HepG2 (cell line): ENCODE measurements at regions not wholly inside any gene's neighbourhood (a gene's known extent, or its start where the extent isn't known, plus 50 kb on each side); places are given as distances from the start of the nearest gene placed in this dataset.
A peak's percentile ranks its signal among the peaks of the same experiment; 100 is the strongest.

ENCODE experiments used
- AGO2 ChIP-seq: fragments of 200-400 bp; formaldehyde crosslinking; optimal IDR thresholded peaks from 2 replicates; pipeline ENCODE3; 2017; ENCODE audit warnings: mild to moderate bottlenecking, low read depth, low read length, moderate library complexity
- ARNTL ChIP-seq: sonication (generic); formaldehyde crosslinking; IDR thresholded peaks from 2 replicates; pipeline ENCODE4 v1.4.0; 2020; ENCODE audit warnings: mild to moderate bottlenecking, missing genetic modification reagents
- ATF7 ChIP-seq, 2 experiments: fragments of 450-650 bp in 1 of 2; sonication (generic) in 1 of 2; formaldehyde crosslinking in 1 of 2; IDR thresholded peaks; 2 replicates each; pipeline versions ENCODE4 v1.4.0 to v1.6.1; 2016 to 2020; ENCODE audit warnings: antibody characterized with exemption in 1 of 2, mild to moderate bottlenecking in 1 of 2, missing genetic modification reagents in 1 of 2
- ATRX ChIP-seq: sonication (generic); formaldehyde crosslinking; IDR thresholded peaks from 2 replicates; pipeline ENCODE4 v1.4.0; 2020; ENCODE audit warnings: missing genetic modification reagents, borderline replicate concordance
- DR1 ChIP-seq: sonication (generic); formaldehyde crosslinking; IDR thresholded peaks from 2 replicates; pipeline ENCODE4 v1.8.0; 2021; ENCODE audit warnings: mild to moderate bottlenecking, missing genetic modification reagents, inconsistent platforms
- HDAC6 ChIP-seq: fragments of 200-600 bp; sonication (generic); IDR thresholded peaks from 2 replicates; pipeline ENCODE4 v1.7.0; 2017; ENCODE audit warnings: mild to moderate bottlenecking, antibody characterized with exemption, low read length, low read depth
- HNRNPUL1 ChIP-seq: fragments of 200-400 bp; formaldehyde crosslinking; IDR thresholded peaks from 2 replicates; pipeline ENCODE4 v1.6.1; 2017; ENCODE audit warnings: low read depth, mild to moderate bottlenecking, low read length, moderate library complexity
- KDM5B ChIP-seq: sonication (generic); formaldehyde crosslinking; IDR thresholded peaks from 2 replicates; pipeline ENCODE4 v1.4.0; 2020; ENCODE audit warnings: missing genetic modification reagents, mild to moderate bottlenecking, borderline replicate concordance
- NR2F2 ChIP-seq: IDR thresholded peaks from 2 replicates; pipeline ENCODE4 v1.6.1; 2012; ENCODE audit warnings: low read depth, inconsistent platforms, borderline replicate concordance
- PBX3 ChIP-seq: sonication (generic); formaldehyde crosslinking; IDR thresholded peaks from 2 replicates; pipeline ENCODE4 v1.8.1; 2023; ENCODE audit warnings: missing genetic modification reagents, inconsistent platforms, borderline replicate concordance
- SAP130 ChIP-seq: IDR thresholded peaks from 2 replicates; pipeline ENCODE4 v1.6.1; 2016; ENCODE audit warnings: low read depth
- ZBTB21 ChIP-seq: sonication (generic); formaldehyde crosslinking; IDR thresholded peaks from 2 replicates; pipeline ENCODE4 v1.4.0; 2020; ENCODE audit warnings: missing genetic modification reagents
- ZFAT ChIP-seq: sonication (generic); formaldehyde crosslinking; conservative IDR thresholded peaks from 2 replicates; pipeline ENCODE4 v1.8.1; 2023; ENCODE audit warnings: missing genetic modification reagents, inconsistent platforms
- ZNF138 ChIP-seq: sonication (generic); formaldehyde crosslinking; IDR thresholded peaks from 2 replicates; pipeline ENCODE4 v1.5.0; 2020; ENCODE audit warnings: mild to moderate bottlenecking, low read depth, missing genetic modification reagents
- ZNF263 ChIP-seq: sonication (generic); formaldehyde crosslinking; IDR thresholded peaks from 2 replicates; pipeline ENCODE4 v1.4.0; 2020; ENCODE audit warnings: missing genetic modification reagents
- ZNF605 ChIP-seq: sonication (generic); formaldehyde crosslinking; IDR thresholded peaks from 2 replicates; pipeline ENCODE4 v1.8.0; 2022; ENCODE audit warnings: mild to moderate bottlenecking, missing genetic modification reagents
- ZNF740 ChIP-seq: sonication (generic); formaldehyde crosslinking; IDR thresholded peaks from 2 replicates; pipeline ENCODE4 v1.4.0; 2020; ENCODE audit warnings: missing genetic modification reagents
- ZNF746 ChIP-seq: sonication (generic); formaldehyde crosslinking; IDR thresholded peaks from 2 replicates; pipeline ENCODE4 v1.8.0; 2022; ENCODE audit warnings: mild to moderate bottlenecking, missing genetic modification reagents
- ZNF816 ChIP-seq: sonication (generic); formaldehyde crosslinking; IDR thresholded peaks from 2 replicates; pipeline ENCODE4 v1.8.0; 2022; ENCODE audit warnings: missing genetic modification reagents, mild to moderate bottlenecking, borderline replicate concordance
- TF ChIP-seq, protein P1 (sequence below): sonication (generic); formaldehyde crosslinking; IDR thresholded peaks from 2 replicates; pipeline ENCODE4 v1.9.0; 2021; ENCODE audit warnings: missing genetic modification reagents, mild to moderate bottlenecking, borderline replicate concordance
- TF ChIP-seq, protein P2 (sequence below): IDR thresholded peaks from 2 replicates; pipeline ENCODE4 v1.6.1; 2018; ENCODE audit warnings: missing genetic modification reagents
- TF ChIP-seq, protein P3 (sequence below): sonication (generic); formaldehyde crosslinking; IDR thresholded peaks from 2 replicates; pipeline ENCODE4 v1.8.0; 2022; ENCODE audit warnings: mild to moderate bottlenecking, missing genetic modification reagents; ENCODE audit not compliant: insufficient replicate concordance

GRCh38 chr15:62389885-62390790, 225.1 kb upstream of the C2CD4B start, which contains the start of gene TLN2 (continued):
- TF ChIP-seq ARNTL (CRISPR knock-in tag) (no peak; the same call in 1 of the 2 replicates), KDM5B (CRISPR knock-in tag) (no peak), ZBTB21 (no peak), DR1 (CRISPR knock-in tag) (no peak), NR2F2 (no peak), ZNF740 (peak; percentile 23; the same call in 1 of the 2 replicates), PBX3 (CRISPR knock-in tag) (no peak), HNRNPUL1 (no peak), ZNF263 (peak; percentile 60), ZNF138 (no peak), AGO2 (no peak), ATRX (CRISPR knock-in tag) (no peak), ZNF605 (CRISPR knock-in tag) (no peak), HDAC6 (no peak), ATF7 (IDR thresholded peaks at IDR 0.05) (no peak), ATF7 (CRISPR knock-in tag; IDR thresholded peaks at IDR 0.05) (no peak), SAP130 (CRISPR knock-in tag) (peak; percentile 76), ZFAT (CRISPR knock-in tag) (no peak), ZNF746 (CRISPR knock-in tag) (no peak), ZNF816 (CRISPR knock-in tag) (no peak)
- TF ChIP-seq, protein P1, sequence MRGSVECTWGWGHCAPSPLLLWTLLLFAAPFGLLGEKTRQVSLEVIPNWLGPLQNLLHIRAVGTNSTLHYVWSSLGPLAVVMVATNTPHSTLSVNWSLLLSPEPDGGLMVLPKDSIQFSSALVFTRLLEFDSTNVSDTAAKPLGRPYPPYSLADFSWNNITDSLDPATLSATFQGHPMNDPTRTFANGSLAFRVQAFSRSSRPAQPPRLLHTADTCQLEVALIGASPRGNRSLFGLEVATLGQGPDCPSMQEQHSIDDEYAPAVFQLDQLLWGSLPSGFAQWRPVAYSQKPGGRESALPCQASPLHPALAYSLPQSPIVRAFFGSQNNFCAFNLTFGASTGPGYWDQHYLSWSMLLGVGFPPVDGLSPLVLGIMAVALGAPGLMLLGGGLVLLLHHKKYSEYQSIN = no peak
- TF ChIP-seq, protein P2, sequence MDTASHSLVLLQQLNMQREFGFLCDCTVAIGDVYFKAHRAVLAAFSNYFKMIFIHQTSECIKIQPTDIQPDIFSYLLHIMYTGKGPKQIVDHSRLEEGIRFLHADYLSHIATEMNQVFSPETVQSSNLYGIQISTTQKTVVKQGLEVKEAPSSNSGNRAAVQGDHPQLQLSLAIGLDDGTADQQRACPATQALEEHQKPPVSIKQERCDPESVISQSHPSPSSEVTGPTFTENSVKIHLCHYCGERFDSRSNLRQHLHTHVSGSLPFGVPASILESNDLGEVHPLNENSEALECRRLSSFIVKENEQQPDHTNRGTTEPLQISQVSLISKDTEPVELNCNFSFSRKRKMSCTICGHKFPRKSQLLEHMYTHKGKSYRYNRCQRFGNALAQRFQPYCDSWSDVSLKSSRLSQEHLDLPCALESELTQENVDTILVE (CRISPR knock-in tag) = no peak; the same call in 1 of the 2 replicates
- TF ChIP-seq, protein P3, sequence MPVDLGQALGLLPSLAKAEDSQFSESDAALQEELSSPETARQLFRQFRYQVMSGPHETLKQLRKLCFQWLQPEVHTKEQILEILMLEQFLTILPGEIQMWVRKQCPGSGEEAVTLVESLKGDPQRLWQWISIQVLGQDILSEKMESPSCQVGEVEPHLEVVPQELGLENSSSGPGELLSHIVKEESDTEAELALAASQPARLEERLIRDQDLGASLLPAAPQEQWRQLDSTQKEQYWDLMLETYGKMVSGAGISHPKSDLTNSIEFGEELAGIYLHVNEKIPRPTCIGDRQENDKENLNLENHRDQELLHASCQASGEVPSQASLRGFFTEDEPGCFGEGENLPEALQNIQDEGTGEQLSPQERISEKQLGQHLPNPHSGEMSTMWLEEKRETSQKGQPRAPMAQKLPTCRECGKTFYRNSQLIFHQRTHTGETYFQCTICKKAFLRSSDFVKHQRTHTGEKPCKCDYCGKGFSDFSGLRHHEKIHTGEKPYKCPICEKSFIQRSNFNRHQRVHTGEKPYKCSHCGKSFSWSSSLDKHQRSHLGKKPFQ (CRISPR knock-in tag) = no peak
